GM18505 (cell line): ENCODE measurements at regions not wholly inside any gene's neighbourhood (a gene's known extent, or its start where the extent isn't known, plus 50 kb on each side); places are given as distances from the start of the nearest gene placed in this dataset.
"Not testable (repeated sequence)": the region's sequence is repeated elsewhere in the genome, so short reads cannot be mapped to it uniquely, and the experiment has no call there.

Experiments
- ATAC-seq: cut with Tn5 transposase; IDR thresholded peaks from one replicate; pipeline ENCODE4 v1.9.1; 2021; ENCODE audit not compliant: unreplicated experiment
- POLR2A ChIP-seq: IDR thresholded peaks from 4 replicates; pipeline ENCODE4 v1.6.1; 2011; ENCODE audit warnings: borderline replicate concordance; ENCODE audit not compliant: insufficient read depth, insufficient read length; ENCODE audit errors: extremely low read depth

- TF ChIP-seq POLR2A: no peak
- ATAC-seq: no peak
These were observed 404.0 kb upstream of the NFIA start for GRCh38 chr1:60678391-60678790.

GRCh38 chr1:60672449-60672848 lies 409.9 kb upstream of the NFIA start:
- no peak for ATAC-seq
- no peak for TF ChIP-seq POLR2A

GRCh38 chr1:60670302-60670701 lies 412.1 kb upstream of the NFIA start:
- TF ChIP-seq POLR2A: no peak
- no peak for ATAC-seq

GRCh38 chr1:60668585-60668984 lies 413.8 kb upstream of the NFIA start:
- no peak for TF ChIP-seq POLR2A
- ATAC-seq: no peak

GRCh38 chr1:60665311-60665710 lies 417.1 kb upstream of the NFIA start:
- no peak for TF ChIP-seq POLR2A
- no peak for ATAC-seq

GRCh38 chr1:60664086-60664625 lies 418.2 kb upstream of the NFIA start:
- ATAC-seq: no peak

GRCh38 chr1:60662486-60663044 lies 419.8 kb upstream of the NFIA start:
- no peak for TF ChIP-seq POLR2A
- no peak for ATAC-seq

More at GRCh38 chr1:60664086-60664625, 418.2 kb upstream of the NFIA start:
- no peak for TF ChIP-seq POLR2A

GRCh38 chr1:60657926-60658325 lies 424.4 kb upstream of the NFIA start:
- ATAC-seq: no peak
- TF ChIP-seq POLR2A: no peak

- TF ChIP-seq POLR2A: no peak
- ATAC-seq: no peak
These were observed 426.5 kb upstream of the NFIA start for GRCh38 chr1:60655679-60656355.

GRCh38 chr1:60640033-60640551 lies 442.3 kb upstream of the NFIA start:
- ATAC-seq: not testable (repeated sequence)

GRCh38 chr1:60639287-60639686 lies 443.1 kb upstream of the NFIA start:
- no peak for TF ChIP-seq POLR2A
- no peak for ATAC-seq

GRCh38 chr1:60637651-60638050 lies 444.7 kb upstream of the NFIA start:
- no peak for ATAC-seq
- TF ChIP-seq POLR2A: no peak

- ATAC-seq: no peak
- TF ChIP-seq POLR2A: no peak
These were observed 445.4 kb upstream of the NFIA start for GRCh38 chr1:60636946-60637345.

- no peak for ATAC-seq
- no peak for TF ChIP-seq POLR2A
These were observed 448.3 kb upstream of the NFIA start for GRCh38 chr1:60634106-60634505.
